Ishikawa (cell line): ENCODE measurements at regions not wholly inside any gene's neighbourhood (a gene's known extent, or its start where the extent isn't known, plus 50 kb on each side); places are given as distances from the start of the nearest gene placed in this dataset.

Experiments
- CEBPB ChIP-seq: IDR thresholded peaks from 2 replicates; pipeline ENCODE4 v1.6.1; 2012
- CREB1 ChIP-seq: IDR thresholded peaks from 2 replicates; pipeline ENCODE4 v1.6.1; 2012; ENCODE audit warnings: low read depth
- EGR1 ChIP-seq: IDR thresholded peaks from 2 replicates; pipeline ENCODE4 v1.6.1; 2012
- EP300 ChIP-seq: IDR thresholded peaks from 2 replicates; pipeline ENCODE4 v1.6.1; 2012; ENCODE audit warnings: borderline replicate concordance
- FOXM1 ChIP-seq: IDR thresholded peaks from 2 replicates; pipeline ENCODE4 v1.6.1; 2012; ENCODE audit warnings: low read depth, borderline replicate concordance
- NFIC ChIP-seq: IDR thresholded peaks from 2 replicates; pipeline ENCODE4 v1.6.1; 2012
- RAD21 ChIP-seq: IDR thresholded peaks from 2 replicates; pipeline ENCODE4 v1.6.1; 2012; ENCODE audit warnings: low read depth
- TAF1 ChIP-seq: IDR thresholded peaks from 2 replicates; pipeline ENCODE4 v1.6.1; 2012; ENCODE audit warnings: low read depth, mild to moderate bottlenecking
- TCF12 ChIP-seq: IDR thresholded peaks from 2 replicates; pipeline ENCODE4 v1.6.1; 2012; ENCODE audit warnings: low read depth
- TEAD4 ChIP-seq: IDR thresholded peaks from 2 replicates; pipeline ENCODE4 v1.6.1; 2012
- ZBTB7A ChIP-seq: IDR thresholded peaks from 2 replicates; pipeline ENCODE4 v1.6.1; 2012; ENCODE audit warnings: low read depth
- TF ChIP-seq, protein P1 (sequence below): IDR thresholded peaks from 2 replicates; pipeline ENCODE4 v1.6.1; 2012; ENCODE audit warnings: low read depth, mild to moderate bottlenecking

GRCh38 chr14:81889529-81889928, 355.9 kb upstream of the SEL1L start:
- TF ChIP-seq CREB1 (no peak), RAD21 (no peak), CEBPB (no peak), ZBTB7A (no peak), TCF12 (no peak), FOXM1 (no peak), TEAD4 (no peak), EP300 (no peak), TAF1 (no peak), EGR1 (no peak), NFIC (no peak)
- TF ChIP-seq, protein P1, sequence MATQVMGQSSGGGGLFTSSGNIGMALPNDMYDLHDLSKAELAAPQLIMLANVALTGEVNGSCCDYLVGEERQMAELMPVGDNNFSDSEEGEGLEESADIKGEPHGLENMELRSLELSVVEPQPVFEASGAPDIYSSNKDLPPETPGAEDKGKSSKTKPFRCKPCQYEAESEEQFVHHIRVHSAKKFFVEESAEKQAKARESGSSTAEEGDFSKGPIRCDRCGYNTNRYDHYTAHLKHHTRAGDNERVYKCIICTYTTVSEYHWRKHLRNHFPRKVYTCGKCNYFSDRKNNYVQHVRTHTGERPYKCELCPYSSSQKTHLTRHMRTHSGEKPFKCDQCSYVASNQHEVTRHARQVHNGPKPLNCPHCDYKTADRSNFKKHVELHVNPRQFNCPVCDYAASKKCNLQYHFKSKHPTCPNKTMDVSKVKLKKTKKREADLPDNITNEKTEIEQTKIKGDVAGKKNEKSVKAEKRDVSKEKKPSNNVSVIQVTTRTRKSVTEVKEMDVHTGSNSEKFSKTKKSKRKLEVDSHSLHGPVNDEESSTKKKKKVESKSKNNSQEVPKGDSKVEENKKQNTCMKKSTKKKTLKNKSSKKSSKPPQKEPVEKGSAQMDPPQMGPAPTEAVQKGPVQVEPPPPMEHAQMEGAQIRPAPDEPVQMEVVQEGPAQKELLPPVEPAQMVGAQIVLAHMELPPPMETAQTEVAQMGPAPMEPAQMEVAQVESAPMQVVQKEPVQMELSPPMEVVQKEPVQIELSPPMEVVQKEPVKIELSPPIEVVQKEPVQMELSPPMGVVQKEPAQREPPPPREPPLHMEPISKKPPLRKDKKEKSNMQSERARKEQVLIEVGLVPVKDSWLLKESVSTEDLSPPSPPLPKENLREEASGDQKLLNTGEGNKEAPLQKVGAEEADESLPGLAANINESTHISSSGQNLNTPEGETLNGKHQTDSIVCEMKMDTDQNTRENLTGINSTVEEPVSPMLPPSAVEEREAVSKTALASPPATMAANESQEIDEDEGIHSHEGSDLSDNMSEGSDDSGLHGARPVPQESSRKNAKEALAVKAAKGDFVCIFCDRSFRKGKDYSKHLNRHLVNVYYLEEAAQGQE: no peak
